HCT116 (cell line): ENCODE measurements at regions not wholly inside any gene's neighbourhood (a gene's known extent, or its start where the extent isn't known, plus 50 kb on each side); places are given as distances from the start of the nearest gene placed in this dataset.

Experiments used
- ATAC-seq: fragments of 200-7000 bp; cut with Tn5 transposase; 2 replicates; pipeline ENCODE4 v1.9.1; 2020; ENCODE audit warnings: mild to moderate bottlenecking, moderate library complexity
- BruUV-seq: library from RNA; stranded (reverse); fragments of 400-500 nt; replicated peaks from 2 replicates; lab custom pipeline; 2021; lab: Mats Ljungman, UMichigan
- CTCF ChIA-PET: fragments of 300-600 bp; sonication (Branson Sonifier 250); formaldehyde crosslinking; loops from one replicate; lab custom pipeline; 2021; ENCODE audit warnings: antibody characterized with exemption; lab: Charles Lee
- POLR2A ChIA-PET: fragments of 300-600, 350-600 bp; sonication (Branson Sonifier 250); formaldehyde crosslinking; loops from one replicate; lab custom pipeline; 2021; ENCODE audit warnings: antibody characterized with exemption; lab: Charles Lee
- RAD21 ChIA-PET, 2 experiments: fragments of 300-600 bp; sonication (Branson Sonifier 250); formaldehyde crosslinking; loops; one replicate each; lab custom pipeline; 2023; ENCODE audit warnings: low total read pairs in 2 of 2; ENCODE audit not compliant: uncharacterized antibody in 2 of 2, unreplicated experiment in 2 of 2, low non-redundant PET in 1 of 2; lab: Charles Lee
- DNase-seq: peaks from one replicate; pipeline ENCODE4 v3.0.0-alpha.2; 2010; ENCODE audit warnings: low read depth, low spot score
- H2AFZ ChIP-seq: fragments of 200-600 bp; shearing (Covaris generic), sonication (generic); 2 replicates; pipeline ENCODE4 v1.6.1; 2017; ENCODE audit warnings: low read depth, mixed run types, mixed read lengths, antibody characterized with exemption, low read length; ENCODE audit not compliant: poor library complexity, severe bottlenecking
- H3K27ac ChIP-seq: 2 replicates; pipeline ENCODE4 v1.5.1; 2012; ENCODE audit warnings: low read depth, low read length
- H3K27me3 ChIP-seq: fragments of 200-600 bp; sonication (generic); 2 replicates; pipeline ENCODE4 v1.6.1; 2016; ENCODE audit warnings: mixed run types, low read length, mixed read lengths; ENCODE audit not compliant: insufficient read depth
- H3K36me3 ChIP-seq, 2 experiments: fragments of 200-500 bp in 1 of 2; fragments of 200-600 bp in 1 of 2; sonication (Bioruptor generic) in 1 of 2; sonication (generic) in 1 of 2; 2 replicates each; pipeline versions ENCODE4 v1.5.1 to v1.6.1; 2014 to 2016; ENCODE audit warnings: low read length in 2 of 2, inconsistent platforms in 1 of 2, mixed read lengths in 1 of 2, mixed run types in 1 of 2; ENCODE audit not compliant: insufficient read depth in 2 of 2, control insufficient read depth in 1 of 2
- H3K4me1 ChIP-seq, 2 experiments: fragments of 200-600 bp in 1 of 2; sonication (generic) in 1 of 2; 2 replicates each; pipeline versions ENCODE4 v1.5.1 to v1.6.1; 2012 to 2017; ENCODE audit warnings: low read length in 2 of 2, inconsistent platforms in 1 of 2, mild to moderate bottlenecking in 1 of 2, mixed read lengths in 1 of 2, mixed run types in 1 of 2, moderate library complexity in 1 of 2; ENCODE audit not compliant: insufficient read depth in 2 of 2, control insufficient read depth in 1 of 2
- H3K4me2 ChIP-seq: fragments of 200-600 bp; sonication (generic); 2 replicates; pipeline ENCODE4 v1.6.1; 2017; ENCODE audit warnings: mixed run types, low read length, mixed read lengths
- H3K4me3 ChIP-seq, 2 experiments: fragments of 200-600 bp in 1 of 2; sonication (generic) in 1 of 2; replicated peaks in 1 of 2; 2 replicates each; pipeline ENCODE4 v1.5.1; 2011 to 2016; ENCODE audit warnings: low read length in 2 of 2, control low read depth in 1 of 2, low read depth in 1 of 2, mild to moderate bottlenecking in 1 of 2, mixed read lengths in 1 of 2, mixed run types in 1 of 2
- H3K79me2 ChIP-seq: fragments of 200-600 bp; sonication (generic); 2 replicates; pipeline ENCODE4 v1.6.1; 2017; ENCODE audit warnings: mild to moderate bottlenecking, mixed run types, low read length, moderate library complexity, mixed read lengths; ENCODE audit not compliant: insufficient read depth
- H3K9ac ChIP-seq: fragments of 200-600 bp; sonication (generic); 2 replicates; pipeline ENCODE4 v1.6.1; 2016; ENCODE audit warnings: low read length, mixed read lengths
- H3K9me2 ChIP-seq: fragments of 200-600 bp; sonication (generic), shearing (Covaris generic); 2 replicates; pipeline ENCODE4 v1.6.1; 2017; ENCODE audit warnings: mixed run types, mild to moderate bottlenecking, moderate library complexity; ENCODE audit not compliant: insufficient read depth
- H3K9me3 ChIP-seq, 2 experiments: fragments of 200-500 bp in 1 of 2; fragments of 200-600 bp in 1 of 2; sonication (Bioruptor generic) in 1 of 2; sonication (generic) in 1 of 2; 2 replicates each; pipeline ENCODE4 v1.6.1; 2014 to 2017; ENCODE audit warnings: low read length in 2 of 2, mixed read lengths in 2 of 2, inconsistent platforms in 1 of 2, low read depth in 1 of 2, mild to moderate bottlenecking in 1 of 2, mixed run types in 1 of 2, moderate library complexity in 1 of 2; ENCODE audit not compliant: control insufficient read depth in 1 of 2, insufficient read depth in 1 of 2
- H4K20me1 ChIP-seq: fragments of 200-600 bp; sonication (generic), shearing (Covaris generic); 2 replicates; pipeline ENCODE4 v1.6.1; 2017; ENCODE audit warnings: mixed run types, mild to moderate bottlenecking, moderate library complexity; ENCODE audit not compliant: insufficient read depth
- CBX3 ChIP-seq: IDR thresholded peaks from 2 replicates; pipeline ENCODE4 v1.6.1; 2012; ENCODE audit warnings: low read depth
- EGR1 ChIP-seq: IDR thresholded peaks from 2 replicates; pipeline ENCODE4 v1.6.1; 2012; ENCODE audit warnings: low read depth
- EZH2 ChIP-seq: fragments of 200-600 bp; sonication (generic); IDR thresholded peaks from 2 replicates; pipeline ENCODE4 v1.6.1; 2017; ENCODE audit warnings: antibody characterized with exemption, mixed run types
- JUND ChIP-seq: IDR thresholded peaks from 2 replicates; pipeline ENCODE4 v1.6.1; 2012
- RAD21 ChIP-seq: IDR thresholded peaks from 2 replicates; pipeline ENCODE4 v1.6.1; 2012; ENCODE audit warnings: low read depth, mild to moderate bottlenecking
- SP1 ChIP-seq: IDR thresholded peaks from 2 replicates; pipeline ENCODE4 v1.6.1; 2012; ENCODE audit warnings: low read depth
- TCF7L2 ChIP-seq: IDR thresholded peaks from 2 replicates; pipeline ENCODE4 v1.7.0; 2011; ENCODE audit warnings: borderline replicate concordance, inconsistent platforms; ENCODE audit not compliant: insufficient read depth, insufficient read length; ENCODE audit errors: extremely low read depth
- ZFX ChIP-seq: fragments of 450-650 bp; IDR thresholded peaks from 2 replicates; pipeline ENCODE4 v1.6.1; 2017
- intact Hi-C: fragments of 100-400 bp; cut with micrococcal nuclease; formaldehyde crosslinking; loops from 2 replicates; pipeline ENCODE4 v1.10.0; 2022
- TF ChIP-seq, protein P1 (sequence below), 3 experiments: fragments of 200-600 bp in 1 of 3; sonication (generic) in 1 of 3; IDR thresholded peaks in 2 of 3; conservative IDR thresholded peaks in 1 of 3; 2 replicates each; pipeline ENCODE4 v1.5.1; 2012 to 2017; ENCODE audit warnings: low read depth in 2 of 3, low read length in 2 of 3, antibody characterized with exemption in 1 of 3, borderline replicate concordance in 1 of 3, control low read depth in 1 of 3, mild to moderate bottlenecking in 1 of 3, mixed read lengths in 1 of 3, mixed run types in 1 of 3, moderate library complexity in 1 of 3; ENCODE audit not compliant: insufficient read depth in 1 of 3
- TF ChIP-seq, protein P2 (sequence below): IDR thresholded peaks from 2 replicates; pipeline ENCODE4 v1.6.1; 2012

DNA sequence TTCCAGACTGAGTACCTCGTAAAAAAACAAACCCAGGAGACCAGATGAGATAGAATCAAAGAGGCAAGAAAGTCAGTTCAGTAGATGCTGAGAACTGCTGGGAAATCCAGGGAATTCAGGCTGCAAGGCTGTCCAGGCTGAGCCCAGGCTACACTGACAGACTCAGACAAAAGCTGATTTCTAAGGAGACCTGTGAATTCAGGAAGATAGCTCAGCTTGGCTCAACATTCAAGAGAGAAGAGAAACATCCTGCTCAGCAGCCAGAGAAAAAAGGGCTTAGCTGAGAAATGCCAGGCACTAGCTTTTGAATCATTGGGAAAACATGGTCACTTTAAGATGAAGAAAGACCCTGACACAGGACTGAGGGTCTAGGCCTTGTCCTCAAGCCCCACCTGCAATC lies 118.2 kb upstream of the SLC44A1 start:
- CTCF ChIA-PET = no interaction called here
- Histone ChIP-seq H3K27me3 (no peaks in the 10 kb centered on the region), H3K79me2 (no peaks in the 10 kb centered on the region), H3K4me2 (no peak overlapping the region), H3K27ac (no peak overlapping the region), H3K9me2 (no peaks in the 10 kb centered on the region), H3K36me3 (no peaks in the 10 kb centered on the region), H4K20me1 (no peaks in the 10 kb centered on the region), H3K9me3 (no peaks in the 10 kb centered on the region), H3K9ac (no peak overlapping the region), H3K4me3 (no peak overlapping the region), H2AFZ (no peak overlapping the region), H3K4me1 (no peaks in the 10 kb centered on the region)
- RAD21 ChIA-PET = no interaction called here
- intact Hi-C loops = no loop called here
- no TSS peak for BruUV-seq
- no peak for TF ChIP-seq EGR1
- no peak for TF ChIP-seq EZH2
- no peak for TF ChIP-seq TCF7L2
- no peak for TF ChIP-seq CBX3
- no peak for TF ChIP-seq RAD21
- TF ChIP-seq, protein P1, sequence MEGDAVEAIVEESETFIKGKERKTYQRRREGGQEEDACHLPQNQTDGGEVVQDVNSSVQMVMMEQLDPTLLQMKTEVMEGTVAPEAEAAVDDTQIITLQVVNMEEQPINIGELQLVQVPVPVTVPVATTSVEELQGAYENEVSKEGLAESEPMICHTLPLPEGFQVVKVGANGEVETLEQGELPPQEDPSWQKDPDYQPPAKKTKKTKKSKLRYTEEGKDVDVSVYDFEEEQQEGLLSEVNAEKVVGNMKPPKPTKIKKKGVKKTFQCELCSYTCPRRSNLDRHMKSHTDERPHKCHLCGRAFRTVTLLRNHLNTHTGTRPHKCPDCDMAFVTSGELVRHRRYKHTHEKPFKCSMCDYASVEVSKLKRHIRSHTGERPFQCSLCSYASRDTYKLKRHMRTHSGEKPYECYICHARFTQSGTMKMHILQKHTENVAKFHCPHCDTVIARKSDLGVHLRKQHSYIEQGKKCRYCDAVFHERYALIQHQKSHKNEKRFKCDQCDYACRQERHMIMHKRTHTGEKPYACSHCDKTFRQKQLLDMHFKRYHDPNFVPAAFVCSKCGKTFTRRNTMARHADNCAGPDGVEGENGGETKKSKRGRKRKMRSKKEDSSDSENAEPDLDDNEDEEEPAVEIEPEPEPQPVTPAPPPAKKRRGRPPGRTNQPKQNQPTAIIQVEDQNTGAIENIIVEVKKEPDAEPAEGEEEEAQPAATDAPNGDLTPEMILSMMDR (IDR thresholded peaks at IDR 0.05 in 2 of 3, conservative IDR thresholded peaks at IDR 0.05 in 1 of 3; ENCODE audit: borderline replicate concordance in 1 of 3, insufficient read depth in 1 of 3, low read depth in 2 of 3, low read length in 2 of 3) = no peak
- no peak for TF ChIP-seq SP1
- TF ChIP-seq, protein P2, sequence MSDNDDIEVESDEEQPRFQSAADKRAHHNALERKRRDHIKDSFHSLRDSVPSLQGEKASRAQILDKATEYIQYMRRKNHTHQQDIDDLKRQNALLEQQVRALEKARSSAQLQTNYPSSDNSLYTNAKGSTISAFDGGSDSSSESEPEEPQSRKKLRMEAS = no peak
- no peak for ATAC-seq
- no peak for DNase-seq
- POLR2A ChIA-PET = no interaction called here

DNA sequence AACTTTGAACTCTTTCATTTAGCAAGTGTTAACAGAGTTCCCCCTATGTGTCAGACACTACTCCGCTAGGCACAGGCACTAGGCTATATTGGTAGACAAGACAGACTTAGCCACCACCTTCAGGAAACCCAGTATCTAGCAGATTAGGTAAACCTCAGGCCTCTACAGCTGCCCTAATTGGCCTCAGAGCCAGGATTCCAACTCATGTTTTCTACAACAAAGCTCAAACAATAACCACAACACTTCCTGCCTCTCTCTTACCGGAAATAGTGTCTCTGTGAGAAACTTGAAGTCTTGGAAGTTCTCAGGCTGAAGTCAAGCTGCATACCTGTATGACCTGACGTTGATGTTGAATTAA lies 116.6 kb upstream of the SLC44A1 start:
- no peak for DNase-seq
- Histone ChIP-seq H3K9me2 (no peaks in the 10 kb centered on the region), H3K9ac (no peak overlapping the region), H3K27me3 (no peaks in the 10 kb centered on the region), H3K4me3 (no peak overlapping the region), H3K27ac (no peak overlapping the region), H4K20me1 (no peaks in the 10 kb centered on the region), H3K4me2 (no peak overlapping the region), H2AFZ (no peak overlapping the region), H3K9me3 (no peaks in the 10 kb centered on the region), H3K79me2 (no peaks in the 10 kb centered on the region), H3K4me1 (peaks cover under 1 to 10% of the 10 kb centered on the region in 2 experiments; a peak in 3 of 4 replicates), H3K36me3 (no peaks in the 10 kb centered on the region)
- BruUV-seq = no TSS peak
- ChIA-PET RAD21 (no interaction called here), CTCF (no interaction called here), POLR2A (no interaction called here)
- no peak for ATAC-seq
- intact Hi-C loops = no loop called here
- TF ChIP-seq ZFX = no peak
- no peak for TF ChIP-seq JUND
